ENCODE measurements at regions not wholly inside any gene's neighbourhood (a gene's known extent, or its start where the extent isn't known, plus 50 kb on each side); places are given as distances from the start of the nearest gene placed in this dataset.

- DNase-seq (ENCODE audit: low spot score) = no peak
- H3K9ac ChIP-seq = no peak overlapping the region
- H3K79me2 ChIP-seq (ENCODE audit: low read depth) = no peaks in the 10 kb centered on the region
- no peaks in the 10 kb centered on the region for H3K27me3 ChIP-seq
- H2AFZ ChIP-seq (replicated peaks) = no peak overlapping the region
- H3K27me3 Mint-ChIP-seq (ENCODE audit: insufficient read depth, low read depth) = peaks cover 7% of the 10 kb centered on the region
- peaks cover 6% of the 10 kb centered on the region for H3K9me3 Mint-ChIP-seq
- H3K4me1 ChIP-seq = no peaks in the 10 kb centered on the region
- H3K27ac Mint-ChIP-seq = no peak overlapping the region
- no peaks in the 10 kb centered on the region for H4K20me1 ChIP-seq (ENCODE audit: low read depth)
- no peak overlapping the region for H3K4me3 Mint-ChIP-seq
- H3K36me3 ChIP-seq = no peaks in the 10 kb centered on the region
- peaks cover 33% of the 10 kb centered on the region for H3K4me1 Mint-ChIP-seq
- no peak overlapping the region for H3K4me2 ChIP-seq
- H3K36me3 Mint-ChIP-seq = no peaks in the 10 kb centered on the region
- no peaks in the 10 kb centered on the region for H3K9me3 ChIP-seq (ENCODE audit: low read depth)
- H3F3A ChIP-seq (ENCODE audit: low read depth) = no peaks in the 10 kb centered on the region
- TF ChIP-seq EZH2phosphoT487 (IDR thresholded peaks at IDR 0.05) (no peak), EZH2 (IDR thresholded peaks at IDR 0.05) (no peak)
- TF ChIP-seq, protein P1, sequence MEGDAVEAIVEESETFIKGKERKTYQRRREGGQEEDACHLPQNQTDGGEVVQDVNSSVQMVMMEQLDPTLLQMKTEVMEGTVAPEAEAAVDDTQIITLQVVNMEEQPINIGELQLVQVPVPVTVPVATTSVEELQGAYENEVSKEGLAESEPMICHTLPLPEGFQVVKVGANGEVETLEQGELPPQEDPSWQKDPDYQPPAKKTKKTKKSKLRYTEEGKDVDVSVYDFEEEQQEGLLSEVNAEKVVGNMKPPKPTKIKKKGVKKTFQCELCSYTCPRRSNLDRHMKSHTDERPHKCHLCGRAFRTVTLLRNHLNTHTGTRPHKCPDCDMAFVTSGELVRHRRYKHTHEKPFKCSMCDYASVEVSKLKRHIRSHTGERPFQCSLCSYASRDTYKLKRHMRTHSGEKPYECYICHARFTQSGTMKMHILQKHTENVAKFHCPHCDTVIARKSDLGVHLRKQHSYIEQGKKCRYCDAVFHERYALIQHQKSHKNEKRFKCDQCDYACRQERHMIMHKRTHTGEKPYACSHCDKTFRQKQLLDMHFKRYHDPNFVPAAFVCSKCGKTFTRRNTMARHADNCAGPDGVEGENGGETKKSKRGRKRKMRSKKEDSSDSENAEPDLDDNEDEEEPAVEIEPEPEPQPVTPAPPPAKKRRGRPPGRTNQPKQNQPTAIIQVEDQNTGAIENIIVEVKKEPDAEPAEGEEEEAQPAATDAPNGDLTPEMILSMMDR (IDR thresholded peaks at IDR 0.05) = no peak
- H3K4me3 ChIP-seq = no peak overlapping the region
- H3K27ac ChIP-seq = no peak overlapping the region
These were observed 182.4 kb downstream of the TMEM18 start for GRCh38 chr2:494853-495252.

DNA sequence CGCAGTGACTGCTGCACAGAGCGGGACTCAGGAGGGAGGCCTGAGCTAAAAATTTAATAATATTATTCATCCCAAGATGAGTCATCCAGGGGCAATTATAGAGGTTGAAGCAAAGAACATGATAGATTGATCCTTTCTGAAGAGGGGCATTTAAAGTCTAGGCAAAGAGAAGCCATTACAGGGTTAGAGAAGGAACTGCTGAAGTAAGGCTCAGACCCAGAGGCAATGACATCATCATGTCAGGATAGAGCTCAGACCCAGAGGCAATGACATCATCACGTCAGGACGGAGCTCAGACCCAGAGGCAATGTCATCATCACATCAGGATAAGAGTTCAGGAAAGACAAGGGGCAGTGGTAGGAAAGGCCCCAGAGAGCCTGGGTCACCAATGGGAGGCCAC, 184.0 kb downstream of the TMEM18 start:
- no peaks in the 10 kb centered on the region for H3K9me3 ChIP-seq (ENCODE audit: low read depth)
- Mint-ChIP-seq H3K27ac (no peak overlapping the region), H3K27me3 (ENCODE audit: insufficient read depth, low read depth) (peaks cover 2% of the 10 kb centered on the region), H3K4me1 (peaks cover 28% of the 10 kb centered on the region), H3K36me3 (peaks cover 4% of the 10 kb centered on the region), H3K4me3 (no peak overlapping the region), H3K9me3 (peaks cover 14% of the 10 kb centered on the region)
- no peak overlapping the region for H3K9ac ChIP-seq
- no peaks in the 10 kb centered on the region for H3K36me3 ChIP-seq
- H4K20me1 ChIP-seq (ENCODE audit: low read depth) = no peaks in the 10 kb centered on the region
- H3K4me1 ChIP-seq = no peaks in the 10 kb centered on the region
- TF ChIP-seq EZH2phosphoT487 (IDR thresholded peaks at IDR 0.05) (no peak), EZH2 (IDR thresholded peaks at IDR 0.05) (no peak)
- TF ChIP-seq, protein P1 (IDR thresholded peaks at IDR 0.05) = no peak
- no peaks in the 10 kb centered on the region for H3K27me3 ChIP-seq
- H3K4me2 ChIP-seq = no peak overlapping the region
- DNase-seq (ENCODE audit: low spot score) = no peak
- no peak overlapping the region for H3K27ac ChIP-seq
- no peak overlapping the region for H2AFZ ChIP-seq (replicated peaks)
- H3K4me3 ChIP-seq = no peak overlapping the region
- no peaks in the 10 kb centered on the region for H3K79me2 ChIP-seq (ENCODE audit: low read depth)
- H3F3A ChIP-seq (ENCODE audit: low read depth) = no peaks in the 10 kb centered on the region

DNA sequence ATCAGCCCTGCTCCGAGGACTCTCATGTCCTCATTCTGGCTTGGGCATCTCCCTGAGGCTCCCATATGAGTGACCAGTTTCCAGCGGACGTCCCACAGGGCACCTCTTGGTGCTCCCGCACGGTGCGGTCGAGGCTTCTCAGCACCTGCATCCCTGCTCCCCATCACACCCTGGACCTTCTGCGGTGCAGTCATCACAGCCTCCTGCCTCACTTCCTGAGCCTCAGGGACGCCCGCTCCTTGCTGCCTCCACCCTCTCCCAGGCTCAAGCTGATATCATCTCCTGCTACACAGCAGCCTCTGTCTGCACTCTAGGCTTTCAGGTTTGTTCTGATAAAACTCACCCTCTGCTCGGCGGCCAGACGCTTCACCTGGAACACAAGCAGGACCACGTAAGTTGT, 185.0 kb downstream of the TMEM18 start:
- peaks cover 2% of the 10 kb centered on the region for H3K27me3 Mint-ChIP-seq (ENCODE audit: insufficient read depth, low read depth)
- Histone ChIP-seq H2AFZ (replicated peaks) (no peak overlapping the region), H3K9me3 (ENCODE audit: low read depth) (no peaks in the 10 kb centered on the region), H3K9ac (no peak overlapping the region), H4K20me1 (ENCODE audit: low read depth) (no peaks in the 10 kb centered on the region), H3K79me2 (ENCODE audit: low read depth) (no peaks in the 10 kb centered on the region), H3K4me2 (no peak overlapping the region), H3K27me3 (no peaks in the 10 kb centered on the region), H3F3A (ENCODE audit: low read depth) (no peaks in the 10 kb centered on the region), H3K4me1 (no peaks in the 10 kb centered on the region), H3K36me3 (no peaks in the 10 kb centered on the region), H3K27ac (no peak overlapping the region), H3K4me3 (no peak overlapping the region)
- no peak for TF ChIP-seq EZH2phosphoT487 (IDR thresholded peaks at IDR 0.05)
- TF ChIP-seq, protein P1 (IDR thresholded peaks at IDR 0.05) = no peak
- TF ChIP-seq EZH2 (IDR thresholded peaks at IDR 0.05) = no peak
- H3K4me1 Mint-ChIP-seq = peaks cover 21% of the 10 kb centered on the region
- no peak overlapping the region for H3K4me3 Mint-ChIP-seq
- H3K27ac Mint-ChIP-seq = no peak overlapping the region
- peaks cover 14% of the 10 kb centered on the region for H3K9me3 Mint-ChIP-seq
- no peak for DNase-seq (ENCODE audit: low spot score)
- peaks cover 4% of the 10 kb centered on the region for H3K36me3 Mint-ChIP-seq
